Activated T-cell treated with anti-CD3 and anti-CD28 coated beads, Interleukin-2, amount 50 U/mL, for 48 hours (primary cell): ENCODE measurements at regions not wholly inside any gene's neighbourhood (a gene's known extent, or its start where the extent isn't known, plus 50 kb on each side); places are given as distances from the start of the nearest gene placed in this dataset.
"Not testable (repeated sequence)": the region's sequence is repeated elsewhere in the genome, so short reads cannot be mapped to it uniquely, and the experiment has no call there.

ENCODE experiments used
- DNase-seq, 2 experiments: peaks; one replicate each; pipeline ENCODE4 v3.0.0-alpha.2; 2020

DNA sequence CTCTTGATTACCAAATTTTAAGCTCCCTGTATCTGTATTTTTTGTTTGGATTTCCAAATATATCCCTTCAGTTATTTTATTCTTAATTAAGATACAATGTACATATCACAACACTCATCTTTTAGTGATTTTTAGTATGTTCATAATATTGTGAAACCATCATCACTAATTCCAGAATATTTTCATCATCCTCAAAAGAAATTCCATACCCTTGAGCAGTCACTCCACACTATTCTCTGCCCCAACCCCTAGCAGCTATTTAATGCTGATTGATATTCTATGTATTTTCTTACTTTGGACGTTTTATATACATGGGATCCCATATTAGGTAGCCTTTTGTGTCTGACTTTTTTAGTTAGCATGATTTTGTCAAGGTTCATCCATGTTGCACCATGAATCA is 127.4 kb upstream of the SLC8A1 start:
- DNase-seq: no peak

GRCh38 chr2:40584432-40584831 is 132.5 kb upstream of the SLC8A1 start:
- DNase-seq: no peak

DNA sequence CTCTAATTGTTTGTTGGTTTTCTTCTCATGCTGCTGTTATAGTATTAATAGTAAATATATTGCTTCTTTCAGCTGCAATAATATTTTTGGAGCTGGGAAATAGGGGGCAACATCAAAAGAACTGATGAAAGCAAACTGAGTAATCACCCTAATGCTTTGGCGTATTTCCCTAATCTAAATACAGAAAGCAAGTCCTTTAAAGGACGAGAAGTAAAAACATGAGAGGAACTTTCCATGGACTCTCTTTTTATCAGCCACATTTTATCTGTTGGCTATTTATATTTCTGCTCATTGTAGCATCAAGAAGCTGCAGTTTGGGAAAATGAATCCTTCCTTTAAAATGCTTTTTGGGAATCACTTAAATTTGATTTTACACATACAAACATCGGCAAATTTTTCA is 139.9 kb upstream of the SLC8A1 start:
- no peak for DNase-seq

GRCh38 chr2:40592218-40592617 is 140.3 kb upstream of the SLC8A1 start:
- no peak for DNase-seq

- DNase-seq: no peak
Measured at GRCh38 chr2:40606862-40607261, 155.0 kb upstream of the SLC8A1 start.

GRCh38 chr2:40611196-40611595 is 159.3 kb upstream of the SLC8A1 start:
- DNase-seq: no peak

DNA sequence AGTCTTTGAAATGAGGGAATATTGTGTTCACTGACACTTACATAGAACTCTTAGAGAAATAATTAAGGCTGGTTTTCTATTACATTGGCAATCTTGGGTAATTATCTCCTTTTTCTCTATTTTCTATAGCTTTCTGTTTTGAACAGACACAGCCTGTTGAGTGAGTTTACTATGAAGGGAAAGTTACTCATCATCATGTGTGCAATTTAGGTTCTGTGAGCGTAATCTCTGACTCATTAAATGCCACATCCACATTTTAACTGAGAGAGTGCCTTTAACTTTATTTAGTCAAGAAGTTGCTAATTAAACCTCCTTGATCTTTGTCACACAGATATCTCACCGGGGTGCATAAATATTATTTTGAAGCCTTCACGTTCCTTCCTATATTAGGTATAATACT is 174.0 kb upstream of the SLC8A1 start:
- no peak for DNase-seq

DNA sequence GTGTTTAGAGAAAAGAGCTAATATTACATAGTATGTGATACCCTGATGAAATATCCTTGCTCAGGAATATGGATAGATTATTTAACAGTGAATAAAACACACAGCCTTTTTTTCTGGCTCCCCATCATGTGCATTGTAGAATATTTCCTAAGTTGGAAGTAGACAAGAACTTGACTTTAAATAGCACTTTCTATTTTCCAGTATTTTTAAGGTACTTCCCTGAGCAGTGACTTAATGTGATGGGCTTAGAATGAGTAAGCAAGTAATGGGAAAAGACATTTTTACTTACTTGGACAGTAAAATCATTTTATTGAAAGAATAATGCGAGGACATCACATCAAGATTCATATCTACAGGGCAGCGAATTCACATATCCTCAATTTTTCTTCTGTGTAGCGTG is 176.7 kb upstream of the SLC8A1 start:
- no peak for DNase-seq

GRCh38 chr2:40629768-40630434 is 178.0 kb upstream of the SLC8A1 start:
- no peak for DNase-seq

GRCh38 chr2:40639320-40639719 is 187.4 kb upstream of the SLC8A1 start:
- no peak for DNase-seq

GRCh38 chr2:40642237-40642636 is 190.3 kb upstream of the SLC8A1 start:
- DNase-seq: no peak

GRCh38 chr2:40642726-40643125 is 190.8 kb upstream of the SLC8A1 start:
- no peak for DNase-seq

- DNase-seq: no peak
Measured at GRCh38 chr2:40646642-40647041, 194.8 kb upstream of the SLC8A1 start.

GRCh38 chr2:40652155-40652554 is 200.3 kb upstream of the SLC8A1 start:
- no peak for DNase-seq

- no peak for DNase-seq
Measured at GRCh38 chr2:40653829-40654228, 201.9 kb upstream of the SLC8A1 start.

DNA sequence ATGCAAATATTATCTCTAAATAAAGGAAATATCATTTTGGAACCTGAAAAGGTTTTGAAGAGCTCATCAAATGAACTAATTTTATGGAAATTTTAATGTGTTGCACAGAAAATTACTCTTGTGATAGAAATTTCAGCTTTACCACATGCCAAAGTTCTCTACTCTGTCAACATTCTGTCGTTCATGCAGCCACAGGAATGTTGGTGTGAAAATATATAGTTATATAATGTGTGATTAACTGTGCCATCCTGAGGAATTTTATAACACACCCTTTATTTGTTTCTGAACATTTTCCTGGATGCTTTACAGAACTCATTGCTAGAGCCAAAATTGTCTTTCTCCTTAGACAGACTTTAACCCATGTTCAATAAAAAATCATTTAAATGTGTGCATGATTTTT is 202.5 kb upstream of the SLC8A1 start:
- no peak for DNase-seq

DNA sequence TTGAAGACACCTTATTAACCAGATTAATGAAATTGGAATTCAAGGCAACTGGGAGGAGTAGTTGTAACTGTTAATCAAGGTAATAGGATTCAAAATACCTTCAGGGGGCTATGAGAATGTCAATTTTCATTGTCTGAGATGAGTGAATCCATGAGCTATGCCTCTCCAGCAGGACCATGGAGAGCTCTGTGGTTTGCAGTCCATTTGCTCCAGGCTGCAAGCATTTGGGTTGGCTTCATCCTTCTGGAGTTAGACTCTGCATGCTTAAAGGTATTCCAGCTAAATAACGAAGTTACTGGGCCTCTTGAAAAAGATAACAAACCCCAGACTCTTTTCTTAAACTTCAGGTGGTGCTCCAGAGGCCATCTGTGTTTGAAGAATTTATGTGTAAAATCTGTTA is 207.1 kb upstream of the SLC8A1 start:
- no peak for DNase-seq

DNA sequence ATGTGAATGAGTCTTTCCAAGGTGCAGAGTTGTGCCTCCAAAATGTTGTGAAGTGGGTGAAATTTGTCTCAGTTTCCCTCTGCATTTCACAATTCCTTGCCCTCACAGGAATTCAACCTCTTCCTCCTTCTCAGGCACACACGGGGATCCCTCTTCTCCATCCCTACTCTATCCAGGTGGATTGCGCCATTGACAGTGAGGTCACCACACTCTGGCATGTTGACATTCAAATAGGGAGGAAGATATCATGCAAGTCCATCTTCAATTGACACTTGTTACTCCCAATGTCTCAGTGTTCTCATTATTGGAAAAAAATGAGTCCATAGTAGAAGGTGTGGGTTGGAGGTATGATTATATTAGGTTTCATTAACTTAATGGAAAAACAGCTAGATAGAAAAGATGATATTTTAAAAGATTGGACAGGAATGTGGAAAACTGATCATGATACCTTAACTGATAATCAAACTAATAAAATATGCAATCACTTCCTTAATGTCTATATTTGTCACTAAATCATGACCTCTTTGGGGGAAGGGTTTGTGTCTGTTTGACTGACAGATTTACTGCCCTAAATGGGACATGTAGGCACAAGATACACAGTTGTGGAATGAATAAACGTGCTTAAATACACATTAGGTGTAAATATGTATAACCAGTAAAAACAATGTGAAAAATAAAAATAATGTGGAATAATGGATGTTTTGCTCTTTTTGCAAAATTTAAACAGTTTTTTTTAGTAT is 213.8 kb upstream of the SLC8A1 start:
- DNase-seq: no peak

DNA sequence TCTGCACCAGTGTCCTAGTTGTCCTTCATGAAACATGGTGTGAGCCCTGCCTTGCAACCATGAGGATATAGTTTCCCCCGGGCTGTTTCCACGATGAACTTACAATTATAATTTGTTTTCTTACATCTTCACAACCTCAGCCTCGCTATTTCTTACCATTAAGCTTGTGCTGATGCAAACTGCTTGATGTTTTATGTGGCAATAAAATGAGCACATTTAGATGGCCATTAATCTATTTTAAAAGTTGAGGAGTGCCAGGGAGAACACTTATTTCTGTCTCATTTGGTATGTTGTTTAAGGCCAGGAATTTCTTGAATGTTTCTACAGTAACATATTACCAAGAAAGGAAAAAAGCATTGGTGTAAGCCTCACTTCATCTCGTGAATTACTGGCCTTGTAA is 214.5 kb upstream of the SLC8A1 start:
- DNase-seq: no peak

DNA sequence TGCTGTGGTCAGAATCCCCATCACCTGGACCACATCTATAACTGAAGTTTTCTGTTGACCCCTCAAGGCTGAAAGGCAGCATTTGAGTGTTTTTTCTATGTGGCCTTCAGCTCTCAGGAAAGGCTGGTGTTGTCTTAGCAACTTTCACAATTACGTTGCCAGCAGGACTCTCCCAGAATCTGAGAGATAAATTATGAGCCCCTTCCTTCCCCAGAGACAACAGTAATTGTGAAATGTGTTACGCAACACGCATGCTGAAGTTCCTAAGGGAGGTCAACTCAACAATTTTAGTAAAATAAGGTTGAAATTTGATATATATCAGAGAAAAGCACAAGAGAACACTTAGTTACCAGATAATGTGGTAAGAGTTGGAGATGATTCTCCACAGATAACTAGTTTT is 216.5 kb upstream of the SLC8A1 start:
- no peak for DNase-seq

- not testable (repeated sequence) for DNase-seq
Measured at GRCh38 chr2:40676134-40676790, 224.4 kb upstream of the SLC8A1 start.

GRCh38 chr2:40680547-40680946 is 228.7 kb upstream of the SLC8A1 start:
- DNase-seq: no peak

DNA sequence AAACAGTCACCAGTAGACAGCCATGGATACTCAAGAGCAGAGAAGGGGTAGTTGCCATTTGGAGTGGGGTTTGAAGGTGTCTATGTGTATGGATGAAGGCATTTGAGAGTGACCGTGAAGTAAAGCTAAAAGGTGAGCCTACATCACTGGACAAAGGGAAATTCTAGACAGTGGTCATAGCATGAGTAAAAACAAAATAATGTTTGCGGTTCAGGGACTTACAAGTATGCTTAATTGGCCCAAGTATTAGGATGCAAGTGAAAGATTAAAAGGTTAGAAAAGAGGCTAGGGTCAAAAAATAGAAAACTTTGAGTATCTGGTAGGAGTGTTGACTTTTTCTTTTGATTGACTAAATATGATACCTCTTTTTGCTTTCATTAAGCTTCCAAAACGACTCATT is 238.1 kb upstream of the SLC8A1 start:
- DNase-seq: no peak

GRCh38 chr2:40690525-40690924 is 238.6 kb upstream of the SLC8A1 start:
- no peak for DNase-seq
